ENCODE measurements at regions not wholly inside any gene's neighbourhood (a gene's known extent, or its start where the extent isn't known, plus 50 kb on each side); places are given as distances from the start of the nearest gene placed in this dataset.
"Not testable (repeated sequence)": the region's sequence is repeated elsewhere in the genome, so short reads cannot be mapped to it uniquely, and the experiment has no call there.

DNA sequence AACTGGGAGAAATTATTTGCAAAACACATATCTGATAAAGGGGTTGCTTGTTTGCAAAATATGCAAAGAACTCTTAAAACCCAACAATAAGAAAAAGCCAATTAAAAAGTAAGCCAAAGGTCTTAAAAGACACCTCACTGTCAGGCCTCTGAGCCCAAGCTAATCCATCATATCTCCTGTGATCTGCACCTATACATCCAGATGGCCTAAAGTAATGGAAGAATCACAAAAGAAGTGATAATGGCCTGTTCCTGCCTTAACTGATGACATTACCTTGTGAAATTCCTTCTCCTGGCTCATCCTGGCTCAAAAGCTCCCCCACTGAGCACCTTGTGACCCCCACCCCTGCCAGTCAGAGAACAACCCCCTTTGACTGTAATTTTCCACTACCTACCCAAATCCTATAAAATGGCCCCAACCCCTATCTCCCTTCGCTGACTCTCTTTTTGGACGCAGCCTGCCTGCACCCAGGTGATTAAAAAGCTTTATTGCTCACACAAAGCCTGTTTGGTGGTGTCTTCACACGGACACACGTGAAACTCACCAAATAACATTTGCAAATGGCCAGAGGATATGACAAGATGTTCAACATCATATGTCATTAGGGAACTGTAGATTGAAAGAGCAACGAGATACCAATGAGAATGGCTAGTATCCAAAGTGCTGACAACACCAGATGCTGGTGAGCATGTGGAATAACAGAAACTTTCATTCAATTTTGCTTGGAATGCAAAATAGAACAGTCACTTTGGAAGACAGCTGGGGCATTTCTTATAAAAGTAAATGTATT lies 565.0 kb upstream of the ADGRB3 start:
- no peak for DNase-seq

DNA sequence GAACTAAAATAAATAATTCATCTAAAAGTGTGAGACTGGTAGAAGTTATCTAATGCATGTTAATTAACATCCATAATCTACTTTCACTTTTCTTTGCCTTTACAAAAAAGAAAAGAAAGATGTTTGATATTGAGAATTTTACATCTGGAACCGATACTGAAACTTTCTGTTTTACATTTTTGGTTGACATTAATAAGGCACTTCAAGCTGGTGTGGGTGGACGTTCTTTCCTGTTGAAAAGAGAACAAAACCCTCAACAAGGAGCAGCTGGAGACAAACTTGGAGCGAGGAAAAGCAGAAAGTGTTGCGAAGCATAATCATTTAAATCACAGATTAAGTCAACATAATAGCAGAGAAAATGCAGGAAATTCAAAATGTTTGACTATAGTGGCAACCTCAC lies 575.2 kb upstream of the ADGRB3 start:
- peak in 11 of 56 donors; percentile 0 to 54 (median 26) for DNase-seq

GRCh38 chr6:68059261-68059660 lies 575.8 kb upstream of the ADGRB3 start:
- DNase-seq = no peak

GRCh38 chr6:68056596-68056995 lies 578.5 kb upstream of the ADGRB3 start:
- not testable (repeated sequence) for DNase-seq

- no peak for DNase-seq
These were observed 580.3 kb upstream of the ADGRB3 start for GRCh38 chr6:68054756-68055155.

DNA sequence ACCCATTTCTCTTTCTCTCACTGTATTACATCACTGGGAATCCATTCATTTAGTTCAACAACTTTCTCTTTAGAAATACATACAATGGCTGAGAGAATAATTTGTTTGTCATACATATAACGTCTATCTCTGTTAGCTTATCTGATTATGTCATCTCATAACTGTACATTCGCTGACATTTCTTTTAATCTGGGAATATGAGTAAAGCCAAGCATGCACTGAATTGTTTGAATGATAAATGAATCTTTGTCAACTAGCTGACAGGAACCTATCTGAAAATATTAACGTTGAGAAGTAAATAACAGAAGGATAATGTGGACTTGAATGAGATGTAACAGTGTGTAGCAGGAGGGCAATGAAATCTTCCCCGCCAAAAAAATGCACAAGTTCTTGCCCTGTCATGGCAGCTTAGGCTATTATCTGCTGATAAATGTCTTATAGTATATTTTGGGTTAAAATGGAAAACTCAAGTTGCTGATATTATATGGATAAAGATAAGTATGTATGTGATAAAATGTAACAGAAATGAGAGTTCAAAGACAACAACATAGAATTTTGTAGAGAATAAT lies 581.2 kb upstream of the ADGRB3 start:
- no peak for DNase-seq

- no peak for DNase-seq
These were observed 582.8 kb upstream of the ADGRB3 start for GRCh38 chr6:68052234-68052633.

DNA sequence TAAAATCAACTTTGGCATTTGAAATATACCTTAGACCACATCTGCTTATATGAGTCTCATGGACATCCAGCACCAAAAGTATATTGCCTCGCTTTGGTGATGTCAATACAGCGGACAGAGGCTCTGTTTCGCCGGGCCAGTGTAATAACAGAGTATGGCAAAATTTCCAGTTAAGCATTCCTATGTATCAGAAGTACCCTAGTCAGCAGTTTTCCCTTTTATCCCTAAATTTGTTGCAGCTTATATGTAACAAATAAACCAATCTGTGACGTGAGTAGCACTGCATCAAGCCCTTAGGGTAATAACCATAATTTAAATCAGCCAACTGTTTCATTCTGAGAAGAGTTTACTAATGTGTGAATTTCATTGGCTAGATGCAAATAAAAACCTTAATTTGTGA lies 585.5 kb upstream of the ADGRB3 start:
- DNase-seq = no peak

- no peak for DNase-seq
These were observed 588.3 kb upstream of the ADGRB3 start for GRCh38 chr6:68046756-68047155.

GRCh38 chr6:68046302-68046701 lies 588.8 kb upstream of the ADGRB3 start:
- no peak for DNase-seq

DNA sequence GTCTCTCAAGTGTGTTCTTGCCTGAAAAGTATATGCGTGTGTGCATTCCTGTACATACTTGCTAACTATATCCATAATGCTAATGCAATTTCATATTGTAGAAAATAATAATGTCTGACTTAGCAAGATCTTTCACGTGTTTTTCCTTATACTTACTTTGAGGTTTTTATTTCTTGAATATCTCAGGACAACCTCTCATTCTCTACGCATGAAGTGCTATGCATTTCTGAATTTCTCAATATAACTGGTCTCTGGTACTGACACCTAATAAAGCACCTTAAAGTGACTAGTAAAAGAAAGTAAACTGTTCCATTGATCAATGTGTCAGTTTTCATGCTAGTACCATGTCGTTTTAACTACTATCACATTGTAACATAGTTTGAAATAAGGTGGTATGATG lies 589.9 kb upstream of the ADGRB3 start:
- no peak for DNase-seq

DNA sequence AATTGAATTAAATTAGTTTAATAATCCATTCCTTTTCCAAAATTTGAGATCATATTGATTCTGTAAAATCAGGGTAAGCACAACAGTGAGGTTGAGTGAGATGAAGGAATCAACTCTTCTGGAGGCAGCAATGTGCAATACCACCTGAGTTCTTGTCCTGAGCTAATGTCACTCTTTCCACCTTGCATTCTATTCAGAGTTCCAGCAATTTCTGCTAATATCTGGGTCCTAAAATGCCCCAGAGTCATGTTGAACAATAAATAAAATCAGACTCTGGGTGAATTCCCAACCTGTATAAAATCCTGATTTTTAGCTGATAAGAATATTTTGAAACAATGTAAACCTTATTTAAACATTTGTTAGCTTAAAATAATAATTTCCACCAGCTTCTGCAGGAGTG lies 590.8 kb upstream of the ADGRB3 start:
- no peak for DNase-seq

DNA sequence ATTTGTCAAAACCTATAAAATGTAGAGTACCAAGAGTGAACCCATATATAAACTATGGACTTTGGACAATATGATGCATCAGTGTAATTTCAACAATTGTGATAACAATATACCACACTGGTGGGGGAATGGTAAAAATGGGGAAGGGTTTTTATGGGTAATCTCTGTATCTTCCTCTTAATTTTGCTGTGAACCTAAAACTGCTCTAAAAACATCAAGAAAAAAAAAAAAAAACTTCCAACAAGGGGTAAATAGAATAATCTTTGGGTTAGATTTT lies 592.0 kb upstream of the ADGRB3 start:
- DNase-seq = no peak

GRCh38 chr6:68042339-68043121 lies 592.6 kb upstream of the ADGRB3 start:
- DNase-seq = no peak

GRCh38 chr6:68040780-68041179 lies 594.3 kb upstream of the ADGRB3 start:
- DNase-seq = no peak

DNA sequence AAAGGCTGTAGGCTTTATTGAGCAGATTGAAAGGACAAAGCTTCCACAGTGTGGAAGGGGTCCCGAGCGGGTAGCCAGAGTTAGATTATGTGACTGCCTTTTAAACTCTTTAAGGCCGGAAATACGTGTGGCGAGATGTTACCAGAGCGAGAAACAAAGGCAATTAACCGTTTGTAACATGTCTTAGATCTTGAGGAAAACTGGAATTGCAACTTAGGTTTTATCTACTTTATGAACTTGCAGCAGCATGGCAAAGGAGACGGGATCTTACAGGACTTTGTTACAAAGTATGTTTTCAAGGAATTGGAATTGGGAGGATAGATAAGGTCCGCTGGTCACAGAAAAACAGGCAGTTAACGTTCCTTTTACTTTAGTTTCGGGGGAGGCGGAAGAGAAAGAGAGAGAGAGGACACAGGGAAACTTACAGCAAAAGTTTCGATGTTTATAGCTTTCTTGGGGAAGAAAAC lies 594.7 kb upstream of the ADGRB3 start:
- no peak for DNase-seq

DNA sequence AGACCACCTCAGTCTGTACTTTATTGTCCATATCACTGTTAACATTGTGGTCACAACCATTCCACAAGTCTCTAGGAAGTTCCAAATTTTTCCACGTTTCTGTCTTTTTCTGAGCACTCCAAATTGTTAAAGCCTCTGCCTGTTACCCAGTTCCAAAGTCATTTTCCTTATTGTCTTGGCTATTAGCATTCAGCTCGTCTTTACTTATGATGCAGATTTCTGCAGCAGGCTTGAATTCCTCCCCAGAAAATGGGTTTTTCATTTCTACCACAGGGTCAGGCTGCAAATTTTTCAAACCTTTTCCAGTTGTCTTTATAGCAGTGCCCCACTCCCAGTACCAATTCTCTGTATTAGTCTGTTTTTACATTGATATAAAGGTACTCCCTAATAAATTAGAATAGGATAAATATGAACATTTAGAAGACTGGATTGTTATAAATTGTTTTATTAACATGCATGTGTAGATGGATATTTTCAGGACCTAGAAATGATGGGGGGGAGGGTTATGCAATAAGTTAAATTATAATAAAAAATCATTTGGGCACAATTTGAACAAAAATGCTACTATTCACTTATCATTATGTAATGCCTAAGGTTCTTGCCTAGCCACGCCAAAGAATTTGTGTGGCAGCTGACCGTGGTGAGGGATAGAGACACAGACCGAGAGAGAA lies 595.3 kb upstream of the ADGRB3 start:
- DNase-seq = no peak

- DNase-seq = no peak
These were observed 596.2 kb upstream of the ADGRB3 start for GRCh38 chr6:68038815-68039408.

DNA sequence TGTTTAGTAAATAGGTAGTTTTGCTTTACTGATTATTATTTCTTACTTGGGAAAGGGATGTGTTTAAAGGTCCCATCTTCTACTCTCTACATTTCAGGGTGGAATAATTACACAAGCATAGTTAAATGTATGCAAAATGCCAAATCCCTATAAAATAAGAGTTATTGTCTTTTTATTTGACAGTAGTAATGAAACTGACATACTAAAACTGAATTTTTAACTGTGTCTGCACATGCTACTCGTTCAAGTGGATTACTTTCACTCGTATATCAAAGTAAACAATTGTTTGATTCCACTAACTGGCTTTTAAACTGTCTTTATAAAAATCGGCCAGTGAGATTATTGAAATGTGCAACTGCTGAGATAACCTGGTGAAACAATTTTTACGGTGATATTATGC lies 602.9 kb upstream of the ADGRB3 start:
- no peak for DNase-seq

GRCh38 chr6:68031054-68031453 lies 604.0 kb upstream of the ADGRB3 start:
- DNase-seq = no peak

GRCh38 chr6:68026483-68026882 lies 608.6 kb upstream of the ADGRB3 start:
- no peak for DNase-seq

GRCh38 chr6:68025764-68026163 lies 609.3 kb upstream of the ADGRB3 start:
- DNase-seq = no peak

All from nucleus accumbens (tissue), 56 donors.